GM21526 (cell line): ENCODE measurements at regions not wholly inside any gene's neighbourhood (a gene's known extent, or its start where the extent isn't known, plus 50 kb on each side); places are given as distances from the start of the nearest gene placed in this dataset.

ENCODE experiments used
- ATAC-seq: cut with Tn5 transposase; IDR thresholded peaks from one replicate; pipeline ENCODE4 v1.9.1; 2021; ENCODE audit warnings: moderate library complexity; ENCODE audit not compliant: unreplicated experiment, low FRiP score

- ATAC-seq, result no peak
These were observed 63.8 kb upstream of the FZD10 start for GRCh38 chr12:130098301-130099005.

GRCh38 chr12:130100634-130101362 is 61.5 kb upstream of the FZD10 start:
- ATAC-seq, result no peak

DNA sequence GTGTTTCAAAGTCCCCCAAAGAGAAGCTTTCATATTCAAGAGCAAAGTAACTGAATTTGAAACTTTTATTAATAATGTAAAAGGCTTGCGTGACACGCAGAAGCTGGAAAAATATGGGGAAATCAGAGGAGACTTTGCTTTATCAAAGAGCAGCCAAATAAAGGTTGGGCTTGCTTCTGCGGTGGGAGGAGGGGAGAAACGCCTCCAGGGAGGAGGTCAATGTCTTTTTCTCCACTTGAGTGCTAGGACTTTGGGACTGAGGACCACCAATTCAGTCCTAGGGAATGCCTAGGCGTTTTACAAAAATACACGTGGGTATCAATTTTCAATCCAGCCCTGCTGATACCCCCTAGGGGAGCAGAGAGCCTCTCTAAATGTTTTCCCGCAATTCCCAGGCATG is 60.9 kb upstream of the FZD10 start:
- ATAC-seq, result no peak

DNA sequence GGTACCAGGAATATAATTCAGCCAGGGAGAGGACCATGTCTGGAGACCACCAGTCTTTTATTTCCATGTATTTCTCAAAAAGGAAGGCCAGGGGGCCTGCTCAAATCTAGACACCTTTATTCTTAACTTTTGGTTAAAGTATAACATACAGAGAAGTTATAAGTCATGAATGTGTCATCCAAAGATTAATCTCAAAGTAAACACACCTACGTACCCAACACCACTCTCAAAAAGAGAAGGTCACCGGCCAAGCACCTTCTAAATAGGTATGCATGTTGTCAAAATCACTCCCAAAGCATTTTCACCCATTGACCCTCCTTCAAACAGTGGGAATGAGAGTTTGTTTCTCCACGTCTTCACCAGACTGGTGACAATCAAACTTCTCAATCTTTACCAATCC is 60.0 kb upstream of the FZD10 start:
- no peak for ATAC-seq

DNA sequence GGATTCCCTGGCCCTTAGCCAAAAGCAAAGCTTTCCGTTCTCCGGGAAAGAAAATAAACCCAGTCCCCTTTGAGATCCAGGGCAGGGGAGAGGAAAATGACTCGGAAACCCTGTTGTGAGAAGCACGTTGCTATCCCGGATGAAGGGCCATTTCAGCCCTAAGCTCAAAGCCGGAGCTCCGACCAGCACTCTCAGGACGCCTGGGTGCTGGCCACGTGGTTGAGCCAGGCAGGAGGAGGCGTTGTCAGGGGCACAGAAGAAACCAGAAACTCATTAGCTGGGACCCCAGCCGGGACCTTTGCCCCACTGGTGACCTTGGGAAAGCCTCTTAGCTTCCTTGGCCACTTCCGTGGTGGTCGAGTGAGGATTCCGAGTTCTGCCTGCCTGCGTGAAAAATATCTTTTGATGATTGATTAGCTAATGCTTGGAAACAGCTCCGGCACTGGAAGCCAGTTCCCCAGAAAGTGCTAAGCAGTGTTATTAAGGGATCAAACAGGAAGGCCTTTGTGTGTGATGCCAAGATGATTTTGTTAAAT is 57.6 kb upstream of the FZD10 start:
- ATAC-seq, result no peak

GRCh38 chr12:130109062-130109945 is 53.0 kb upstream of the FZD10 start:
- ATAC-seq, result no peak

GRCh38 chr12:130110914-130111313 is 51.4 kb upstream of the FZD10 start:
- ATAC-seq, result no peak

DNA sequence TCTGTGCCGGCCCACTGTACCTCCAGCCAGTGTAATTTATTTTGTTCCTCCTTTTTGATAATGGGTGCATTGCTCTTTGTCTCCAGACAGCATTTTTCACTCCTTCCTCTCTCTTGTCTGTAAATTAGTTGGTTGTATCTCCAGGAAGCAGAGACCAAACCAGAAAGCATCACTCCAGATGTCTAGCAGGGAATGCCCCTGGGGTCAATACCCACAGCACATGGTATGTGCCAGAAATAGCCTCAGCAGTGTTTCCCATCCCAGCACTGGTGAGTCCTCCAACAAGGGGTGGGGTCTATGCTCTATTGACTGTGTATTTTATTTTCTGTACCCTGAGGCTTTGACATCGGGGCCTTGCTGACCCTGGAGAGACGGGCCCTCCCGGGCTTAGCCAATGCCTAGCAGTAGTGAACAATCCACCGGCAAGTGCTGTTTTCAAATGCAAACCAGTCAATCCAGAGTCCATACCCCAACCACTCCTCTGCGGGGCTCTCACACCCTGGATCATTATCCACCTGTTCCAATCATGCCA is 50.2 kb upstream of the FZD10 start:
- ATAC-seq, result no peak
